Colonic mucosa (tissue), 4 donors: ENCODE measurements at regions not wholly inside any gene's neighbourhood (a gene's known extent, or its start where the extent isn't known, plus 50 kb on each side); places are given as distances from the start of the nearest gene placed in this dataset.
"Not testable (repeated sequence)": the region's sequence is repeated elsewhere in the genome, so short reads cannot be mapped to it uniquely, and the experiment has no call there.

ENCODE experiments used
- DNase-seq: peaks from one replicate; pipeline ENCODE4 v3.0.0-alpha.2; 2020
- H3K27ac ChIP-seq: fragments of 200-600 bp; one replicate; pipeline ENCODE4 v1.8.0; 2021
- H3K27me3 ChIP-seq: fragments of 200-600 bp; one replicate; pipeline ENCODE4 v1.8.0; 2021
- H3K36me3 ChIP-seq: fragments of 200-600 bp; one replicate; pipeline ENCODE4 v1.8.0; 2021
- H3K4me1 ChIP-seq: fragments of 200-600 bp; one replicate; pipeline ENCODE4 v1.8.0; 2021; ENCODE audit warnings: mild to moderate bottlenecking
- H3K4me3 ChIP-seq: fragments of 200-600 bp; one replicate; pipeline ENCODE4 v1.8.0; 2021
- H3K9ac ChIP-seq, 2 donors: one replicate each; pipeline ENCODE4 v1.7.0; 2013; ENCODE audit warnings: control low read depth in 2 of 2, low read depth in 2 of 2, low read length in 2 of 2
- H3K9me3 ChIP-seq: fragments of 200-600 bp; one replicate; pipeline ENCODE4 v1.8.0; 2021
- intact Hi-C: fragments of 100-400 bp; cut with DNase I; formaldehyde crosslinking; loops from one replicate; pipeline ENCODE4 v1.14.1; 2022
- TF ChIP-seq, protein P1 (sequence below): fragments of 200-600 bp; IDR thresholded peaks from one replicate; pipeline ENCODE4 v1.8.0; 2022; ENCODE audit warnings: antibody characterized with exemption, mild to moderate bottlenecking
- donor health status: healthy.
- donor health status: DM: no; HTN: no; CAD: no.
- donor health status: DM: no; HTN: no; CAD: no.

DNA sequence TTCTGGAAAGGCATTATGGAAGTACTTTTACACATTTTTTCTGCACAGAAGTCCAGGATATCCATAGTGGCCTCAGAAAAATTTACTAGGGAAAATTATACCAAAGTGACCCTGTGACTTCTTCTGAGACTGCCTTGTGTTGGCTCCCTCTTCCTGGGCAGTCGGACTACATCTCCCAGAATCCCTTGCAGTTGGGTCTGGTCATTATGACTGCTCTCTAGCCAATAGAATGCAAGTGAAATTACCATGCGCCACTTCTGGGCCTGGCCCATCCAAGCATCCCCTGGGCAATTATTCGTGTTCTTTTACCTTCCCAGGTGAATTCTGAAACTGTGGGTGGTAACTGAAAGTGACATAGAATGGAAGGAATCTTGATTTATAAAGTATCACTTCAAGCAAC, 430.9 kb downstream of the ACTR3B start:
- Histone ChIP-seq H3K9ac (no peak overlapping the region), H3K27me3 (no peaks in the 10 kb centered on the region), H3K9me3 (no peaks in the 10 kb centered on the region), H3K36me3 (no peaks in the 10 kb centered on the region), H3K4me3 (no peak overlapping the region), H3K27ac (no peak overlapping the region), H3K4me1 (no peaks in the 10 kb centered on the region)
- intact Hi-C loops = no loop called here
- no peak for DNase-seq
- TF ChIP-seq, protein P1, sequence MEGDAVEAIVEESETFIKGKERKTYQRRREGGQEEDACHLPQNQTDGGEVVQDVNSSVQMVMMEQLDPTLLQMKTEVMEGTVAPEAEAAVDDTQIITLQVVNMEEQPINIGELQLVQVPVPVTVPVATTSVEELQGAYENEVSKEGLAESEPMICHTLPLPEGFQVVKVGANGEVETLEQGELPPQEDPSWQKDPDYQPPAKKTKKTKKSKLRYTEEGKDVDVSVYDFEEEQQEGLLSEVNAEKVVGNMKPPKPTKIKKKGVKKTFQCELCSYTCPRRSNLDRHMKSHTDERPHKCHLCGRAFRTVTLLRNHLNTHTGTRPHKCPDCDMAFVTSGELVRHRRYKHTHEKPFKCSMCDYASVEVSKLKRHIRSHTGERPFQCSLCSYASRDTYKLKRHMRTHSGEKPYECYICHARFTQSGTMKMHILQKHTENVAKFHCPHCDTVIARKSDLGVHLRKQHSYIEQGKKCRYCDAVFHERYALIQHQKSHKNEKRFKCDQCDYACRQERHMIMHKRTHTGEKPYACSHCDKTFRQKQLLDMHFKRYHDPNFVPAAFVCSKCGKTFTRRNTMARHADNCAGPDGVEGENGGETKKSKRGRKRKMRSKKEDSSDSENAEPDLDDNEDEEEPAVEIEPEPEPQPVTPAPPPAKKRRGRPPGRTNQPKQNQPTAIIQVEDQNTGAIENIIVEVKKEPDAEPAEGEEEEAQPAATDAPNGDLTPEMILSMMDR = no peak

DNA sequence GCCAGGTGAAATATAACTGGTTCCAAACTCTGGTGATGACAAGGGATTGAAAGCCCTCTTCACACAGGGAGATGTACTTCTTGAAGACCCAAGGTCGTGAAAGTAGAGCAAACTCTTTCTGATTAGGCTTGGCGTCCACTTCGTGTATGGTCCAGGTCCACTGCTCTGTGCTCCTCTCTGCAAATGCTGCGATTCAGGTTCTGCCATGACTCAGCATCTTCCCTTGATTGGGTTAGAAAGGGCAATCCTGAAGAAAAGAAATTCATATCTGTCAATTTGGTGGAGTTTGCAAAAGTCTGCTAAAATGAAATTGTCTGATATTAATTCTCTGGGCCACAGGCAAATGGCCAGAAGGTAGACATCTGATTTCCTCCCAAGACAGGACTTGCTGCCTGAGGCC, 431.4 kb downstream of the ACTR3B start:
- TF ChIP-seq, protein P1 = no peak

DNA sequence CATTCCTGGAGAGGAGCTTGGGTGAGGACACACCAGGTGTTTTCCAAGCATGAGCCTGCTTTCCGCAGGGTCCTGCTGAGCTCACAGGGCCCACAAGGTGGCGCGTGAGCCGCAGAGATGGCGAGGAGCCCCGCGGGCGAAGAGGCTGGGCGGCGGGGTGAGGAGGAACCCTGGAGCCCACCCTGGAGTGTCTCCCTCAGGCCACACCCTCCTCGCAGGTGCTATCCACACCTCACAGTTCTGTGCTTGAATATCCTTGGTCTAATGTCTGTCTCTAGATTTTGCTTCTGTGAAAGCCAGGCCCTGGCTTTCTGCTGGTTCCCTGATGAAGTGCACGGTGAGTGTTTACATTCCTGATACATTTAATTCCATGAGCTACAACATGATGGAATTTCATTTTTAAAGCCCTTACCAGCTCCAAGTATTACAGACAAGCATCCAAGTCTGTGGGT, 433.6 kb downstream of the ACTR3B start:
- TF ChIP-seq, protein P1 = no peak
- no peak for DNase-seq
- no peaks in the 10 kb centered on the region for H3K36me3 ChIP-seq
- no peak overlapping the region for H3K4me3 ChIP-seq
- no peak overlapping the region for H3K27ac ChIP-seq
- intact Hi-C loops = no loop called here
- no peaks in the 10 kb centered on the region for H3K9me3 ChIP-seq
- no peaks in the 10 kb centered on the region for H3K27me3 ChIP-seq
- H3K9ac ChIP-seq = no peak overlapping the region
- no peaks in the 10 kb centered on the region for H3K4me1 ChIP-seq

More for the DNA sequence above, 431.4 kb downstream of the ACTR3B start:
- DNase-seq = no peak
- Histone ChIP-seq H3K9me3 (no peaks in the 10 kb centered on the region), H3K9ac (no peak overlapping the region), H3K4me1 (no peaks in the 10 kb centered on the region), H3K4me3 (no peak overlapping the region), H3K36me3 (no peaks in the 10 kb centered on the region), H3K27ac (no peak overlapping the region), H3K27me3 (no peaks in the 10 kb centered on the region)
- intact Hi-C loops = no loop called here

DNA sequence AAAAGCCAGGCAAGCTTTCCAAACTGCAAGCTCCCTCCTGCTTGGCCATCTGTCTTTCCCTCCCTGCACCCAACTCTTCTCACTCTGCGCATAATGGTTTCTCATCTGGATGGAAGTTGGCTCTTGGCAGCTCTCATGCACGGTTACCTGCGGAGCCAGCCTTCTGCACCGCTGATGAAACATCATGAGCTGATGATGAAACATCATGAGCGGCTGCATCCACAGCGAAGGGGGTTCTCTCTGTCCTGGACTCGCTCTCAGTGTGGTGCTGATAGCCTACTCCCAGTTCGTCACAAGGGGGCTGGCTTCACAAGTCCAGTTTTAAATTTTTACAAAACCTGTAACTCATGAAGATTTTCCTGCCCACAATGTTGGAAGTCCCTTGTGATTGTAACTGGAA, 457.5 kb downstream of the ACTR3B start:
- Histone ChIP-seq H3K27ac (no peak overlapping the region), H3K4me1 (no peaks in the 10 kb centered on the region), H3K9me3 (no peaks in the 10 kb centered on the region), H3K9ac (no peak overlapping the region), H3K36me3 (no peaks in the 10 kb centered on the region), H3K27me3 (no peaks in the 10 kb centered on the region), H3K4me3 (no peak overlapping the region)
- no peak for DNase-seq
- intact Hi-C loops = no loop called here
- TF ChIP-seq, protein P1 = no peak

DNA sequence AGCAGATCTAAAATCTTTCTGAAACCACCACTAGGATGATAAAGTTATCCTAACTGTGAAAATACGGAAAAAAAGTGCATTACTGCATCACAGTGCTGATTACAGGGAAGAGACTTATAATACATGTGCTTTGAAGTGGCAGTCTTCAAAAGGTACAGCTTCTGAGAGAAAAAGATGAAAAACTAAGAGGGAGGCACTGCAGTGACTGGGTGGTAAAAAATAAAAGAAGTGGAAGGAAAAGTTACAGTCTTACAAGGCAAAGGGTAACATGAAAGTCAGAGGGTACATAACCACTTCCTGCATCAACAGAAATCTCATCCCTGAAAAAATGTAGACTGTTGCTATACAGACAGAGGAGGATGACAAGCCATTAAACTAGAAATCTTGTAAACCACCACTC, 465.3 kb downstream of the ACTR3B start:
- Histone ChIP-seq H3K9ac (no peak overlapping the region), H3K4me3 (no peak overlapping the region), H3K4me1 (no peaks in the 10 kb centered on the region), H3K27me3 (no peaks in the 10 kb centered on the region), H3K27ac (no peak overlapping the region), H3K36me3 (no peaks in the 10 kb centered on the region), H3K9me3 (no peaks in the 10 kb centered on the region)
- no peak for DNase-seq
- TF ChIP-seq, protein P1 = no peak
- intact Hi-C loops = no loop called here

DNA sequence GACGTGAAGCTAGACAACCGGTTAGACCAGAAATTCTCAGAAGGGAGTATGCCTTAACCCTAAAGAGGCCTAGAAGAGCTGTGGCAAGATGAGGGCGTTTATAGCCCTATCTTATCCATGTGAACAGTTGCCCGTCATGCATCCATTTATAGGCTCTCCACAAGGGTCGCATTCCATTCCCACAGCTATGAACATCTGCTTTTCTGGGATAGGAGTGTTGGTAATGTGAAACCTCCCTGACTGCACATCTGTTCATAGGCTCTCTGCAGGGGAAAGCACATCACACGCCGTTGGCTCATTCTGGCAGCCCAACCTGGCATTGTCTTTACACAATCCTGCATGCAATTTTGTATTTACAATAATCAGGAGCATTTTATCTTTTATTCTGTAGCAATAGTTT, 485.6 kb downstream of the ACTR3B start:
- H3K4me3 ChIP-seq, H3K27ac ChIP-seq: not testable (repeated sequence)

More for the DNA sequence above, 485.6 kb downstream of the ACTR3B start:
- H3K9ac ChIP-seq, H3K4me1 ChIP-seq, H3K36me3 ChIP-seq, H3K27me3 ChIP-seq, H3K9me3 ChIP-seq, DNase-seq, intact Hi-C loops: not testable (repeated sequence)
